B cell (primary cell): ENCODE measurements at regions not wholly inside any gene's neighbourhood (a gene's known extent, or its start where the extent isn't known, plus 50 kb on each side); places are given as distances from the start of the nearest gene placed in this dataset.
"Not testable (repeated sequence)": the region's sequence is repeated elsewhere in the genome, so short reads cannot be mapped to it uniquely, and the experiment has no call there.

Experiments
- ATAC-seq: fragments of 200-7000 bp; cut with Tn5 transposase; one replicate; pipeline ENCODE4 v1.10.0; 2021; ENCODE audit warnings: low read depth, mild to moderate bottlenecking, moderate number of reproducible peaks, moderate library complexity
- CTCF ChIA-PET: fragments of 350-600 bp; sonication (Branson Sonifier 250); formaldehyde crosslinking; loops from one replicate; lab custom pipeline; 2021; ENCODE audit warnings: antibody characterized with exemption, inconsistent platforms; lab: Charles Lee
- POLR2A ChIA-PET: fragments of 350-600 bp; sonication (Branson Sonifier 250); formaldehyde crosslinking; loops from one replicate; lab custom pipeline; 2021; ENCODE audit warnings: antibody characterized with exemption; lab: Charles Lee
- DNase-seq: peaks from one replicate; pipeline ENCODE4 v3.0.0; 2013
- H2AFZ ChIP-seq: 2 replicates; pipeline ENCODE4 v1.6.1; 2012; ENCODE audit warnings: mild to moderate bottlenecking, low read depth, low read length; ENCODE audit not compliant: insufficient read depth, poor library complexity, severe bottlenecking
- H3K27ac ChIP-seq, 2 donors: 1 replicate in 1 of 2; 2 replicates in 1 of 2; pipeline ENCODE4 v1.5.1; 2012 to 2013; ENCODE audit warnings: low read length in 2 of 2, mild to moderate bottlenecking in 2 of 2, moderate library complexity in 1 of 2
- H3K27me3 ChIP-seq, 4 experiments: fragments of 200-600 bp in 1 of 4; sonication (generic) in 1 of 4; replicated peaks in 1 of 4; 1 replicate in 2 of 4; 2 replicates in 2 of 4; pipeline versions ENCODE4 v1.6.1 to v1.7.0; 2013 to 2016; ENCODE audit warnings: low read length in 3 of 4, mild to moderate bottlenecking in 2 of 4, mixed read lengths in 1 of 4, moderate library complexity in 1 of 4; ENCODE audit not compliant: insufficient read depth in 4 of 4, control insufficient read depth in 3 of 4; ENCODE audit errors: control extremely low read depth in 1 of 4
- H3K36me3 ChIP-seq, 2 experiments: replicated peaks in 1 of 2; 1 replicate in 1 of 2; 2 replicates in 1 of 2; pipeline versions ENCODE4 v1.6.1 to v1.7.1; 2013; ENCODE audit warnings: low read length in 1 of 2; ENCODE audit not compliant: insufficient read depth in 2 of 2, control insufficient read depth in 1 of 2; ENCODE audit errors: control extremely low read depth in 1 of 2, extremely low read depth in 1 of 2
- H3K4me1 ChIP-seq, 2 donors: fragments of 200-600 bp in 1 of 2; sonication (generic) in 1 of 2; 1 replicate in 1 of 2; 2 replicates in 1 of 2; pipeline versions ENCODE4 v1.5.1 to v1.6.1; 2013 to 2017; ENCODE audit warnings: low read length in 2 of 2; ENCODE audit not compliant: control insufficient read depth in 2 of 2, insufficient read depth in 2 of 2
- H3K4me2 ChIP-seq: replicated peaks from 2 replicates; pipeline ENCODE3; 2012; ENCODE audit warnings: mild to moderate bottlenecking, low read depth, low read length; ENCODE audit not compliant: poor library complexity, severe bottlenecking
- H3K4me3 ChIP-seq, 5 experiments: fragments of 200-600 bp in 1 of 5; sonication (generic) in 1 of 5; 1 replicate in 3 of 5; 2 replicates in 2 of 5; pipeline versions ENCODE4 v1.5.1 to v1.7.0; 2011 to 2016; ENCODE audit warnings: low read length in 4 of 5, mild to moderate bottlenecking in 4 of 5, low read depth in 2 of 5, control low read depth in 1 of 5, moderate library complexity in 1 of 5; ENCODE audit not compliant: insufficient read depth in 1 of 5; ENCODE audit errors: control extremely low read depth in 1 of 5, extremely low read depth in 1 of 5
- H3K79me2 ChIP-seq: fragments of 200-600 bp; sonication (generic); one replicate; pipeline ENCODE4 v1.6.0; 2016; ENCODE audit warnings: low read length; ENCODE audit not compliant: control insufficient read depth, insufficient read depth
- H3K9ac ChIP-seq: fragments of 200-600 bp; sonication (generic); 2 replicates; pipeline ENCODE4 v1.6.1; 2017; ENCODE audit warnings: mild to moderate bottlenecking, low read length, moderate library complexity
- H3K9me3 ChIP-seq, 3 donors: one replicate each; pipeline versions ENCODE4 v1.6.1 to v1.7.1; 2013; ENCODE audit warnings: low read length in 2 of 3; ENCODE audit not compliant: control insufficient read depth in 2 of 3, insufficient read depth in 1 of 3; ENCODE audit errors: control extremely low read depth in 1 of 3
- H4K20me1 ChIP-seq: 2 replicates; pipeline ENCODE4 v1.6.0; 2012; ENCODE audit warnings: mild to moderate bottlenecking, low read length; ENCODE audit not compliant: insufficient read depth, control insufficient read depth, poor library complexity, severe bottlenecking
- H3K27ac Mint-ChIP-seq: one replicate; pipeline ENCODE4 v1.8.0; 2021; ENCODE audit warnings: mixed read lengths
- H3K27me3 Mint-ChIP-seq: one replicate; pipeline ENCODE4 v1.8.0; 2021; ENCODE audit warnings: mixed read lengths
- H3K4me1 Mint-ChIP-seq: one replicate; pipeline ENCODE4 v1.8.0; 2021; ENCODE audit warnings: mixed read lengths
- H3K4me3 Mint-ChIP-seq: one replicate; pipeline ENCODE4 v1.8.0; 2021; ENCODE audit warnings: mixed read lengths
- H3K9me3 Mint-ChIP-seq: one replicate; pipeline ENCODE4 v1.8.0; 2022; ENCODE audit warnings: mixed read lengths; ENCODE audit not compliant: insufficient read depth
- CTCF ChIP-seq: fragments of 200-600 bp; IDR thresholded peaks from one replicate; pipeline ENCODE4 v1.8.0; 2022; ENCODE audit warnings: antibody characterized with exemption, mild to moderate bottlenecking
- EZH2 ChIP-seq: IDR thresholded peaks from 2 replicates; pipeline ENCODE4 v1.6.1; 2012; ENCODE audit warnings: borderline replicate concordance, low read depth, mild to moderate bottlenecking, moderate library complexity, low read length; ENCODE audit not compliant: insufficient read depth, poor library complexity, severe bottlenecking
- WGBS: methylation state at CpG from one replicate; pipeline ENCODE4 v1.1.5; 2013; ENCODE audit warnings: missing lambda C conversion rate; ENCODE audit not compliant: insufficient coverage; 5-methylcytosine and 5-hydroxymethylcytosine counted together
- intact Hi-C: fragments of 100-400 bp; cut with micrococcal nuclease; formaldehyde crosslinking; loops from one replicate; pipeline ENCODE4 v1.10.0; 2022

- Histone ChIP-seq H3K4me3 (no peak overlapping the region), H3K4me2 (no peak overlapping the region), H4K20me1 (no peaks in the 10 kb centered on the region), H3K9ac (no peak overlapping the region), H3K27me3 (peaks cover 0 to 6% (median 0%) of the 10 kb centered on the region in 4 experiments), H3K36me3 (no peaks in the 10 kb centered on the region), H3K27ac (no peak overlapping the region), H3K9me3 (no peaks in the 10 kb centered on the region), H2AFZ (no peak overlapping the region), H3K4me1 (no peaks in the 10 kb centered on the region), H3K79me2 (no peaks in the 10 kb centered on the region)
- Mint-ChIP-seq H3K27ac (no peak overlapping the region), H3K4me3 (no peak overlapping the region), H3K9me3 (no peaks in the 10 kb centered on the region), H3K4me1 (no peaks in the 10 kb centered on the region), H3K27me3 (peaks cover 17% of the 10 kb centered on the region)
- ChIA-PET POLR2A (no interaction called here), CTCF (no interaction called here)
- WGBS: 88% methylated on average over 2 of the region's 4 CpGs
- ATAC-seq (no peak), DNase-seq (no peak)
- TF ChIP-seq EZH2: no peak
- no peak for TF ChIP-seq CTCF
- intact Hi-C loops: no loop called here
These were observed 121.8 kb upstream of the SLC6A11 start for GRCh38 chr3:10694179-10694578.

GRCh38 chr3:10695186-10695585 lies 120.8 kb upstream of the SLC6A11 start:
- intact Hi-C loops, H3K36me3 ChIP-seq, H4K20me1 ChIP-seq: not testable (repeated sequence)

More at GRCh38 chr3:10695186-10695585, 120.8 kb upstream of the SLC6A11 start:
- H3K9me3 Mint-ChIP-seq, H3K4me2 ChIP-seq, H3K27ac ChIP-seq, H3K27ac Mint-ChIP-seq, ATAC-seq, H3K79me2 ChIP-seq, CTCF ChIA-PET, H3K27me3 ChIP-seq, H3K9me3 ChIP-seq, H2AFZ ChIP-seq, H3K4me3 Mint-ChIP-seq, DNase-seq, H3K4me3 ChIP-seq, POLR2A ChIA-PET, H3K4me1 Mint-ChIP-seq, H3K9ac ChIP-seq, H3K4me1 ChIP-seq: not testable (repeated sequence)
- H3K27me3 Mint-ChIP-seq: peaks cover 15% of the 10 kb centered on the region
- WGBS: no CpG with 5 or more reads among the region's 2 CpGs
